ENCODE measurements at regions not wholly inside any gene's neighbourhood (a gene's known extent, or its start where the extent isn't known, plus 50 kb on each side); places are given as distances from the start of the nearest gene placed in this dataset.

- Histone ChIP-seq H3K36me3 (no peaks in the 10 kb centered on the region), H3K4me1 (replicated peaks) (no peaks in the 10 kb centered on the region), H3K27me3 (replicated peaks; ENCODE audit: insufficient read depth) (no peaks in the 10 kb centered on the region), H3K9me3 (no peaks in the 10 kb centered on the region), H3K4me3 (no peak overlapping the region), H3K27ac (no peak overlapping the region)
- DNase-seq (ENCODE audit: low spot score) = no peak
- intact Hi-C loops (cut with DNase I) = no loop called here
- TF ChIP-seq POLR2A (IDR thresholded peaks at IDR 0.05) = no peak
- no peak for TF ChIP-seq POLR2AphosphoS5 (IDR thresholded peaks at IDR 0.05)
- no peak for TF ChIP-seq CTCF (IDR thresholded peaks at IDR 0.05)
- WGBS = 30% methylated on average over 2 of the region's 2 CpGs
Observed at GRCh38 chr2:164388511-164388910, 232.8 kb downstream of the GRB14 start.

- H3K4me3 ChIP-seq = no peak overlapping the region
- no peak for DNase-seq (ENCODE audit: low spot score)
- H3K4me1 ChIP-seq (replicated peaks) = no peaks in the 10 kb centered on the region
- 80% methylated on average over 5 of the region's 5 CpGs for WGBS
- intact Hi-C loops (cut with DNase I) = no loop called here
- no peaks in the 10 kb centered on the region for H3K36me3 ChIP-seq
- H3K9me3 ChIP-seq = no peaks in the 10 kb centered on the region
- no peaks in the 10 kb centered on the region for H3K27me3 ChIP-seq (replicated peaks; ENCODE audit: insufficient read depth)
- TF ChIP-seq POLR2AphosphoS5 (IDR thresholded peaks at IDR 0.05) (no peak), CTCF (IDR thresholded peaks at IDR 0.05) (no peak), POLR2A (IDR thresholded peaks at IDR 0.05) (no peak)
- no peak overlapping the region for H3K27ac ChIP-seq
Observed at GRCh38 chr2:164386231-164386630, 235.1 kb downstream of the GRB14 start.

GRCh38 chr2:164384434-164384833, 236.8 kb downstream of the GRB14 start:
- no peak for DNase-seq (ENCODE audit: low spot score)
- intact Hi-C loops (cut with DNase I) = no loop called here
- Histone ChIP-seq H3K4me3 (no peak overlapping the region), H3K9me3 (no peaks in the 10 kb centered on the region), H3K27ac (no peak overlapping the region), H3K27me3 (replicated peaks; ENCODE audit: insufficient read depth) (no peaks in the 10 kb centered on the region), H3K4me1 (replicated peaks) (no peaks in the 10 kb centered on the region), H3K36me3 (no peaks in the 10 kb centered on the region)
- no peak for TF ChIP-seq CTCF (IDR thresholded peaks at IDR 0.05)
- TF ChIP-seq POLR2AphosphoS5 (IDR thresholded peaks at IDR 0.05) = no peak
- no peak for TF ChIP-seq POLR2A (IDR thresholded peaks at IDR 0.05)

- H3K36me3 ChIP-seq = no peaks in the 10 kb centered on the region
- no peaks in the 10 kb centered on the region for H3K27me3 ChIP-seq (replicated peaks; ENCODE audit: insufficient read depth)
- no peaks in the 10 kb centered on the region for H3K9me3 ChIP-seq
- H3K27ac ChIP-seq = no peak overlapping the region
- no peak for DNase-seq (ENCODE audit: low spot score)
- no peak overlapping the region for H3K4me3 ChIP-seq
- TF ChIP-seq CTCF (IDR thresholded peaks at IDR 0.05) (no peak), POLR2A (IDR thresholded peaks at IDR 0.05) (no peak), POLR2AphosphoS5 (IDR thresholded peaks at IDR 0.05) (no peak)
- no peaks in the 10 kb centered on the region for H3K4me1 ChIP-seq (replicated peaks)
- WGBS = 85% methylated on average over 4 of the region's 4 CpGs
- intact Hi-C loops (cut with DNase I) = no loop called here
Observed at GRCh38 chr2:164371916-164372315, 249.4 kb downstream of the GRB14 start.

GRCh38 chr2:164369366-164369765, 251.9 kb downstream of the GRB14 start:
- H3K4me3 ChIP-seq = no peak overlapping the region
- H3K9me3 ChIP-seq = no peaks in the 10 kb centered on the region
- H3K4me1 ChIP-seq (replicated peaks) = no peaks in the 10 kb centered on the region
- DNase-seq (ENCODE audit: low spot score) = no peak
- TF ChIP-seq POLR2AphosphoS5 (IDR thresholded peaks at IDR 0.05) = no peak
- TF ChIP-seq CTCF (IDR thresholded peaks at IDR 0.05) = no peak
- no peak for TF ChIP-seq POLR2A (IDR thresholded peaks at IDR 0.05)
- no peaks in the 10 kb centered on the region for H3K36me3 ChIP-seq
- no peaks in the 10 kb centered on the region for H3K27me3 ChIP-seq (replicated peaks; ENCODE audit: insufficient read depth)
- WGBS = 66% methylated on average over 1 of the region's 1 CpG
- intact Hi-C loops (cut with DNase I) = no loop called here
- no peak overlapping the region for H3K27ac ChIP-seq
